Medulla oblongata (tissue), 1 donor: ENCODE measurements at regions not wholly inside any gene's neighbourhood (a gene's known extent, or its start where the extent isn't known, plus 50 kb on each side); places are given as distances from the start of the nearest gene placed in this dataset.

Experiments
- DNase-seq: peaks from one replicate; pipeline ENCODE4 v3.0.0-alpha.2; 2015; ENCODE audit errors: extremely low spot score

DNA sequence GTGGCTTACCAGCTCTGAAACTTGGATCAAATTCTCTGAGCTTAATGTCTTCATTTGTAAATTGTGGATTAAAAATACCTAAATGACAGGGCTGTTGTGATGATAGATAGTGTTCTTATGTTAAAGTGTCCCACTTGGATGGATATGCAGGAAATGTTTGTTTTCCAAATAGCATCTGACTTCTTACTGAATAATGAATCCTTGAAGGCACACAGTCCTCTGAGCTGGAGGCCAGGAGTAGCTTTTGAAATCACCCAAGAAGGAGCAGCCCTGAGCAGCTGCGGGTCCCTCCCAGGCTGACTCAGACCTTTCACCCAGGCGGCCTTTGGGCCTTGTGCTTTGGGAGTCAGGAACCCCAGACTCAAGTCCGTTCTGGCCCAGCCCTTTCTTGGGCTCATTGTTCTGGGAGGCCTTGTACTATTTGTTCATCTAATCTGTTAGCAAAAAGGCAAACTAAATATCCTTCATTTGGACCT, 173.0 kb upstream of the GATA6 start:
- no peak for DNase-seq

DNA sequence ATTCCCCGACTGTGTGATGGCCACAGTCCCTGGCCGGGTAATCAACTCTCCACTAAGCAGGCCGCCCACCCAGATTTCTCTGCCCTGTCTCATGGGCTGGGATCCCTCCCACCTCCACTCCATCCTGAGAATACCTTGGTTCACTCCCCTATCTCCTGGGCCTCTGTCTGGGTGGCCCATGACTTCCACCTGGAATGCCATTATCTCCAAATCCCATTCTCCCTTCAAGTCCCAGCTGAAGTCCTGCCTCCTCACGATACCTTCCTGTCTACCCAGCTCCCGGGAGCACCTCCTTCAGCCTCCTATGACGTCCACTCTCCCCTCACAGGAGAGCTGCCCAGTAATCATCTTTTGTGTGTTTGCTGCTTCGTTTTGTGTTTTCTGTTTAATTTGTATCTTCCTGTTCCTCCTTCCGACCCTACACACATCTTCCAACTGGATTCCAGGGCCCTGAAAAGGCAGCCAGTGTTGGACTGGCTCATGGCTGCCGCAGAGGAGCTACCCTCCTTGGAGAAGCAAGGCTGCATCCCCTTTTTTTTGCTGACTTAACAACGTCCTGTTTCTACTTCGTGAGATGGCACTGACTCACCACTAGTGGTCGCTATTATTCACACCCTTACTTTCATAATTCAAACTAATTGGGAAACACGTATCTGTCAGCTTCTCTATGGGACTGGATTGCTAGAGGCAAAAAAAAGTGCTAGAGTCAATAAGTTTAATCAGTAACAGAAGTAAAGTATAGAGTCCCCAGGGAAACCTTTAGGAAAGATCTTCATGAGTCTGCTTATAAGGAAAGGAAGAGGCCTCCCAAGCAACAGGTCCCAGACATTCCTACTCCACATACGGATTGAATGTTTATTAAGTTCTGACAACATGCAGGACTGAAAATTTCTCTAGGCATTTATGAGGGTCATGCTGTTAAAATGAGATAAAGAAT, 171.9 kb upstream of the GATA6 start:
- peak; percentile 44 for DNase-seq

DNA sequence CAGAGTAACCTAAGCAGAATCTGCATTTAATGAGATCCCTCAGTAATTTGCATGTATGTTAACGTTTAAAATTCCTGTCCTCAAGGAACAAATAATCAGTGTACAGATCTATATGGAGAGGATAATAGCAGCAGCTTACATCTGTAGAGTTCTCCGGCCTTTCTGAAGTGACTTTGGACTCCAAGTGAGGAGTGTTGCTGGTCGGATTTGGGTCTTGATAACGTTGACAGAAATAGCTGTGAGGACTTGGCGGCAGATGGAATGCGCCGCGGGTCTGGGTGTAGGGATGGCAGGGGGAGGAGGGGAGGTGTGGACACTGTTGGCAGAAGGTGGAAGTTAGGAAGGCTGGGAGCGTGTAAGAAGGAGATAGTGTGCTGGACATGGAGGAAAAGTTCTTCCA, 170.9 kb upstream of the GATA6 start:
- DNase-seq, result no peak

DNA sequence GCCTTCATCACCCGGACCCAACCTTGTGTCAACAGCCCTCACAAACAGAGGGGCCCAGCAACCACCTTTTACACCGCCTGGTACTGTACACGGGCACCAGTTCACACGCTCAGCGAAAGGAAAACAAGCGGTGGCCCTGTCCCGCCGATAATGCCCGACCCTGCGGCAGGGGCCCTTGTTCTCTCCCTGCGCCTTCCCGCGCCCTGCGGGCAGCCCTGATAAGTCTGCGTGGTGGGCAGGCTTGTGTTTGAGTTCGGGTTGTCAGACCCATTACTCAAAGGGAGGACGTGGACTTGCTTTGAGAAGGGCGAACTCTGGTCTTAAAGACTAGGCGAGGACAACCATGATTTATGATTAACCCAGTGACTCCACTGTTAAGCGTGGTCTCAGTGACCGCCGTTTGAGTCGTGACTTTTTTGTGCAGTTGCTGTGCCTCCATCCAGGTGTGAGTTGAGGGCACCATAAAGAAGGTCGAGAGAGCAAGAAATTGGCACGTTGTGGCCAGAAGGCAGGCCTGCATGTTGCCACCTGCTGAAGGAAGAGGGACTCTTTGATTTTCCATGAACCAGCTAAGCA, 167.4 kb upstream of the GATA6 start:
- DNase-seq, result no peak

DNA sequence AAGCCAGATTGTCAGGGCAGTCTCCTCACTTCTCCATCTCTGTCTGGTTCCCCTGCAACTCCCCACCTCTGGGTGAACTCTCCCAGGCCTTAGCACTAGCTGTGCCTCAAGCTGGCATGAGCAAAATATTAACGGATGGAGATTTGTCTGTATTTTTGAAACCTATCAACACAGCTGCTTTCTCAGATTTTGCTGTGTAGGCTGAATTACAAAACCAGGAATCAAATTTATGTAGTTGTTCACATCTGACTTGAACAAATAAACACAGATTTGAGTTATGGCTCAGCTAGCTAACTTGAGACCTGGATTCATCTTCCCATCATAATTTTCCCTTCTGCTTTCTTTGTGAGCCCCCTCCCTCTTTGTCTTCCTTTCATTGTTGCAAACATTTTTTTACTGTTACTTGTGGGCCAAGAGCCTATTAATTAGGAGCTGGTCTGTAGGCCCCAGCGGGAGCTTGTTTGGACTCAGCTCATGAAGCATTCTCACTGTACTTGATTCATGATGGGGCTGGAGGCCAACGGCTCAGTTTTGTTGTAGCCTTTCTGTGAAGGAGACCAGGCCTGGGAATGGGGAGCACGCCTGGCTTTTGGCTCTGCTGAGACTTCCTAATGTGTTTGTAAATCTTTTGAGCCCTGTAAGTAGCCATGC, 164.1 kb upstream of the GATA6 start:
- DNase-seq, result no peak

DNA sequence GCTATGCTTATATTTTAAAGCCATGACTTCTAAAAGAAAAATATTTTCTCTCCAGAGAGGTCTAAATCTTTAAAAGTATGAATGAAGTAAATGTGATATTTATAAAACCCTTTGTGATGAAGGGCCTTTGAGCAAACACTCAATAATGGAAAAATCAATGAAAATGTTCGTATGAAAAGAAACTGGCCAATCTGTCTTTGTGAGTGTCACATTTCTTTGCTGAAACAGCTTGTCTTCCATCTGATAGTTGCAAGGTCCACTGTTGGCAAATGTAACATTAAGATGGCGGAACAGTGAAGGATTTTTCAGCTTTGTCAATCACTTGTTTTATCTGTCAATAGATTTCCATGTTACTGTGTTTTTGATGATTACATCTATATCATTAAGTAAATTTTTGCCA, 162.9 kb upstream of the GATA6 start:
- no peak for DNase-seq

DNA sequence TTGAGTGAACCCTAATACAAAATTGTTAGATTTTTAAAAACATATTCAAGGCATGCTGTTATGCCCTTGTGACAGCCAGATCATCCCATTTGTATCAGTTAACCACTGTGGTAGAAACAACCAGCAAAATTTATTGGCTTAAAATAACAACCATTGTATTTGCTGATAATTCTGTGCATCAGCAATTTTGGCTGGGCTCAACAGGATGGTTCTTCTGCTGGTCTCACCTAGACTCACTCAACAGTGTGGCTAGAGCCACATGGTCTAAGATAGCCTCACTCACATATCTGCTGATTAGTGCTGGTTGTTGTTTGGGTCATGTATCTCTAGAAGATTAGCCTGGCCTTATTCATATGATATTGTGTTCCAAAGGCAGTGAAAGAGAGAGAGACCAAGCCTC, 160.1 kb upstream of the GATA6 start:
- no peak for DNase-seq

DNA sequence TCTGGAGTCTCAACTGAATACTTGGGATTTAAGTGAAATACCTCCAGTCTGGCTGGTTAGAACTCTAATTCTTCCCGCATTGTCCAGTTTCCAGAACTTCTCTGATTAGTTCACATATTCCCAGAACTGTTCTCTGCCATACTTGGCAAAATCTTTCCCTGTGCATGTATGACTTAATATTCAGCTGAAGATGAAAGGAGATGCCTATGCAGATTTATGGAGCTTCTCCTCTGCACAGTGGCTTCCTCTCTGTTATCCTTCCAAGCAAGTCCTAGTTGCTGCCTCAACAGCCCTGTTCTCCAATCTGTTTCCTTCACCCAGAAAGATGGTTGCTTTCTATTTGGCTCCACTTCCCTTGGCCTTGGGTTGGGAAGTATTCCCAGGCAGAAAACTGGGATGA, 155.4 kb upstream of the GATA6 start:
- no peak for DNase-seq

DNA sequence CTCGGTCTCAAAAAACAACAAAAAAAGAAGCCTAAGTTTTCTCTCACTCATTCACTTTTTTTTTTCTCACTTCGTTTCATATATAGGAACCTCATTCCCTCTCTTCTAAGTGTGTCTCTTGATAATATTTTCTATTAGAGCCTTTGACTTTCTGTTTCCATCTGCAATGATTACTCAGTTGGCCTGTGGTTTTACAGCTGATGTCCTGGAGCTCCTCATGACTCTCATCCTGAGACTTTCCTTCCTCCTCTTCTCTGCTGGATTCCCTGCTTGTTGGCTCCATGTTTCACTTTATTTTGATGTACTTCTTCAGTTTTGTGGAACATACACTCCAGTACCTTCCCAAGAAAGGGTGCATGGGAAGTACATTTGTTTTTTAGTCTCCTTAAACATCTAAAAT, 154.2 kb upstream of the GATA6 start:
- no peak for DNase-seq

DNA sequence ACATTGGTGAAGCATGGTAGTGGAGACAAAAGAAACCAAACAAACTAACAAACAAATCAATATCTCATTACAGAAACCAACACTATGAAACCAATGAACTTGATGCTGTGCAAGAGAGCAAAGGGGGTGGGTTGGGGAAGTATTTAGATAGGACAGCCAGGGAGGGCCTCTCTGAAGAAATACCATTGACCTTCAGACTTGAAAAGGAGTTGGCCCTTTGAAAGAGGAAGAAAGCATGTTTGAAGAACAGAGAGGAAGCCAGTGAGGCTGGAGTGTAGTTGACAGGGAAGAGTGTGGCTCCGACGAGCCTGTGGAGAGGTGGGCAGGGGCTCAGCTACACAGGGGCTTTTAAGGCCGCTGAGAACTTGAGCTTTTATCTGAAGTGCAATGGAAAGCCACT, 151.0 kb upstream of the GATA6 start:
- DNase-seq, result no peak

DNA sequence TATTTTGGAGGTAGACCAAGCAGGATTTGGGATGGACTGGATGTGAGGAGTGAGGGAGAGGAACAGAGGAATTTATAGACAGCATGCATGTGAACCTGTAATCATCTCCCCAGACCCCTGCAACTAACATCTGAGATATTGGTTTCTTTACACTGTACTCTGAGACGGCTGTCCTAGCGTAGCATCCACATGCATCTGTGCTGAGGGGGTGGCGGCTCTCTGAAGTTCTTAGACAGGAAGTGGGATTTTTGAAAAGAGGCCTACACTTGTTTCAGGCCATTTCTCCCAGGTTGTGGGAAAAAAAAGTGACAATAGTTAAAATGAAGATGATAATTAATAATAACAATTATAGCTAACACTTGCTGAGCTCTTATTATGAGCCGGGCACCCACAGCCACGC, 150.2 kb upstream of the GATA6 start:
- no peak for DNase-seq

DNA sequence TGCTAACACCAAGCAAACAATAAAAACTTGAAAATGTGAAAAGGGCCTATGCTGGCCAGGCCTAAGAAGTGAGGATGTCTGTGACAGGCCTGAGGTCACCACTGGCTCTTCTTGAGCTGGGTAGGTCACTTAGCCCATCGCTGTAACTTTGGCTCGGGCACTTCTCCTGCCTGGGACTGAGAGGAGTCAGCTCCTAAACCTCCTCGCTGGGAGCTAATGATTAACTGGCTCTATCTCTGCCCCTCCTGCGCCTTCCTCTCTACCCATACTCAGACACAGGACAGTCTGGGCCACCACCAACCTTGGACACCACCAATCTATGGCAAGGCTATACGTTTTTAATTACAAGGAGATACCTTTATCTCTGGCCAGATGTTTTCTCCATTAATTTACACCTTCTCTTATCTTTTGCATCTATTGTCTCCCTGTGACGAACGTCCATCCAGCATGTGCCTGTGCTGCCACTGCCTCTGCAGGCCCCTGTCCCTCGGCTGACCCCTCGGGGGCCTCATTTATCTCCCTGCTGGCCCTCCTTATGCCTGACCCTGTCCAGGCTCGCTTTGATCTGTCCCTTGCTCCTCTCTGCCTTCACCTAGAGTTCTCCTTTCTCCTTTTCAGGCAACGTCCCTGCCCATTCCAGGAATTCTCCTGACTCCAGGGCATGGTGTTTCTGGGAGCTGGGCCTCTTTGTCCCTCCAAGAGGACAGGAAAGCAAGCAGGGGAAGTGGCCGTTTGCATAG, 149.1 kb upstream of the GATA6 start:
- no peak for DNase-seq

DNA sequence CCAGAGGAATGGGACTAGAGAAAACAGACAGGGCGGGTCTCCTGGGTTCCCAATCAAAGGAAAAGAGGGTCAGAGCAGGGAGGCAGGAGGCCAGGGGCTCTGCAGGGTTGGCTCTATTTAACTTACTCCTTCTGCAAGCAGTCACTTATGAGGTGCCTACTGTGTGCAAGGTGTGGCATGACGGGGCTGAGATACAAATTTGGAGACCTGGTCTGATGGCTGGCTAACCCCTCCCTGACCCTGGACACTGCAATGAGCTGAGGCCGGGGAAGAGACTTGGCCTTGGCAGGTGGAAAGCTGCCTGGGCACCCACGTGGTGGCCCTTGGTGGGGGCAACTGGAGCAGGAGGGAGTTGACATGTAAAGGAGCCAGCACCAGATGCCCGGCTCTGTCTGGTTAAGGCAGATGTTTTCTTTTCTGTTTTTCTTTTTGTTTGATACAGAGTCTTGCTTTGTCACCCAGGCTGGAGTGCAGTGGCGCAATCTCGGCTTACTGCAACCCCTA, 148.5 kb upstream of the GATA6 start:
- DNase-seq, result no peak

DNA sequence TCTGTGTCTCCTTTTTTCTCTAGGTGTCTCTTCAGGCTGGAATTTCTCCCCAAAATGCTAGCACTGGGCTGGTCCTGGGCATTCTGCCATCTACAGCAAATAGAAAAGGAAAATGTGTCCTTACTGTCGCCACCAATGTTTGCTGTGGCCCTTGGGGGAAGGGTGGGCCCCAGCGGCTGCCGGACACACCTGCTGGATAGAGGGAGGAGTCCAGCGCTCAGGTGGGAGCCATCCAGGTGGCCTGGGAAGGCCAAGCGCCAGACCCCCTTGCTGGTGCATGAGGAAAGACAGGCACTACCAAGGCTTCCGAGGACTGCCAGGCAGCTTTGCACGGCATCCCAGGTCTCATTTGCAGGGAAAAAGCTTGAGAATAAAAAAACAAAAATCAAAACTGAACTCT, 147.7 kb upstream of the GATA6 start:
- no peak for DNase-seq

DNA sequence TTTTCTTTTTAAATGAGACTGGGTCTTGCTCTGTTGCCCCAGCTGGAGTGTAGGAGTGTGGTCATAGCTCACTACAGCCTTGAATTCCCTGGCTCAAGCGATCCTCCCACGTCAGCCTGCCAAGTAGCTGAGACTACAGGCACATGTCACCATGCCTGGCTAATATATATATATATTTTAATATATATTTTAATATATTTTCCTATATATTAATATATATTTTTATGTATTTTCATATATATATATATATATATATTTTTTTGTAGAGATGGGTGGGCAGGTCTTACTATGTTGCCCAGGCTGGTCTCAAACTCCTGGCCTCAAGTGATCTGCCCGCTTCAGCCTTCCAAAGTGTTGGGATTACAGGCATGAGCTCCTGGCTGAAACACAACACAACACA, 144.5 kb upstream of the GATA6 start:
- no peak for DNase-seq

DNA sequence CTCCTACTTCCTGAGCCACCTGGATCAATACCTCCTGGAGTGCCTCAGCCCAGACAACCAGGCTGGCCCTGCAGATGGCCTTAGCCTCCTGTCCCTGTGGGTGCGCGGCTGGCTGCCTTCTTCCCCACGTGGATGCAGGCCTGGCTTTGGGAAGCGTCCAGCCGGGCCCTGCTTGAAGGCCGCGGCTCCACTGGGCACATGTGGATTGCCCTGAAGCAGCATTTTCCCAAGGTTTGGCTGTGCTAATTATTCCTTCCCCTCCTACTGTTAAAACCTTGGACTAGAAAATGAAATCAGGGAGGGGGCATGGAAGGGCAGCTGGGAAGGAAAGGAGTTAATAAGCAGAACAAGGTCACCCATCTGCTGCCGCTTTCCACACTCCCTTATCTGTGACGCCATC, 143.0 kb upstream of the GATA6 start:
- DNase-seq, result no peak

DNA sequence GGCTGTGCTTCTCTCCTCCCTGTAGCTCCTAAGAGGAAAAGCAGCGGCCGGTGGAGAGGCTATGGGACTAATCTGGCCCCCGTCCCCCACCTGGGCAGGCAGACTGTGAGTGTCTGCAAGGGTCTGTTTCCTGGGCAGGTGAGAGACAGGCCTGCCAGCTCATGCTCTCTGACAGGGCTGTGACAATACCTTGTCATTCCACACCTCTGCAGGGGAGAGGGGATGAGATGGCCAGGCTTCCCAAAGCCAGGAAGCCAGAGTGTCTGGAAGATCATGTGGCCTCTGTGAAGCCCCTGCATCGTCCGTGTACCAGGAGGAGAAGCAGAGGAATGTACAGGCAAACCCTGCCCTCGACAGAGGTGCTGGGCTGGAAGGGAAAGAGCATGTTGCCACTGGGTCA, 142.5 kb upstream of the GATA6 start:
- no peak for DNase-seq

DNA sequence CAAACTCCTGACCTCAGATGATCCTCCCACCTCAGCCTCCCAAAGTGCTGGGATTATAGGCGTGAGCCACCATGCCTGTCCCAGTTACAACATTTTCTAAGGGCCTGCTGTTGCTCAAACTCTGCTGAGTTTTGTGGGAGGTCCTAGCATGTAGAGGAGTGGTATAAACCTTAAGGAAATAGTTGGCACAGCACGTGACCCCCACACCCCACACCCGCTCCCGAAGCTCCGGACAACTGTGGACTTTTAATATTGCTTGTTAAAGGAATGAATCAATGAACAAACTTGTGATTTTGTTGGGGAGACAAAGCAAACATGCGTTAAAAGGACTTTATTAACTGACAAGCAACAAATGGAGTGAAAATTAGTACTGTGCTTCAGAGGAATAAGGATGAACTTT, 137.8 kb upstream of the GATA6 start:
- DNase-seq, result no peak

DNA sequence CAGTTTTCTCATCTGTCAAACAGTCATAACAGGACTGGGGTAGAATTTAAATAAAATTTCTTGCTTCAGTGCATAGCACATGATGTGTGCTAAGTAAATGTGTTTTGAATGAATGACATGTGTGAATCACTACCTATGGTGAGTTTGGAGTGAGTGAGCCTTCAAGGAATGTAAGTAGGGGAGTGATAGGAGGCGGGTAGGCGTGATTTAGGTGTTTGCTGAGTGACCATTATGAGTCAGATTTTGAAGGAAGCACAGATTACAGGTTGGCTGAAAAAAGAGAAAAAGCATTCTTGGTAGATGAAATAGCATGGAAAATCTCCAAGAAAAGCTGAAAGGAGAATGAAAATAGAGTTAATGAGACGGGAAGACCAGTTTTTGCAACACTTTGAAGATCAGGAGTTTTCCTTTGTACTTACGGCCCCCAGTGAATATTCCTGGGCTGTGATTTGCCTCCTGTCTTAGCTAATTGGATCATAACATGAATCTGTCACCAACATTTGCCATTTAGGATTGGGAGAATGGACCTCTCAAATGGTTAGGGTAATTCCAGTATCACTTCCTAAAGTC, 136.9 kb upstream of the GATA6 start:
- DNase-seq, result no peak

DNA sequence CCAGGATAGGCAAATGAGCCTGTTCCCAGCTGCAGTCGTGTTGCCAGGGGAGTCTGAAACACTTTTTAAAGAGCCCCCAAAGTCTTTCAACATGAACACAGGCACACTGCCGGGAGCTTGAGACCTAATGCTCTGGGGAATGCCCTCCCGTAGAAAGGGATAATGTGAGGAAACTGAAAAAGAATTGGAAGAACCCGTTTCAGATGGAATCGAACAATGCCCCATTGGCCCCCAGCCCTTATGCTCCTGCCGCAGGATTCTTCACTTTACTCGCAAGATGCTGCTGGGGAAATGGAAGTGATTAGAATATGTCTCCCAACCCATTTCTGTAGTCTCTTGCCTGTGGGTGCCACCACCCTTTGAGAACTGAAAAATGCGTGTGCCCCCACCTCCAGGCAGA, 136.3 kb upstream of the GATA6 start:
- DNase-seq, result no peak

DNA sequence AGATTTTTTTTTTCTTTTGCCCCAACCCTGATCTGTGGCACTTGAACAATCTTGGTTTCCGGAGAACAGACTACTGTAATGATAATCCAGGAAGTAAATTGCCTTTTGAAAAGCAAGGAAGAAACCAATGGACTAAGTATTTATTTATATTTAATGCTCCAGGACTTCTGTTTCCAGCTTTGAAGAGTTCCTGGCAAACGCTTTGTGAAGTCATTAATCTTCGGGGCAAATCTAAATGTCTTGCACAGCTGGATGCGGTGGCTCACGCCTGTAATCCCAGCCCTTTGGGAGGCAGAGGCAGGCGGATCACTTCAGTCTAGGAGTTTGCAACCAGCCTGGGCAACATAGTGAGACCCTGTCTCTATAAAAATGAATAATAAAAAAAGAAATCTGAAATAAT, 135.1 kb upstream of the GATA6 start:
- no peak for DNase-seq

DNA sequence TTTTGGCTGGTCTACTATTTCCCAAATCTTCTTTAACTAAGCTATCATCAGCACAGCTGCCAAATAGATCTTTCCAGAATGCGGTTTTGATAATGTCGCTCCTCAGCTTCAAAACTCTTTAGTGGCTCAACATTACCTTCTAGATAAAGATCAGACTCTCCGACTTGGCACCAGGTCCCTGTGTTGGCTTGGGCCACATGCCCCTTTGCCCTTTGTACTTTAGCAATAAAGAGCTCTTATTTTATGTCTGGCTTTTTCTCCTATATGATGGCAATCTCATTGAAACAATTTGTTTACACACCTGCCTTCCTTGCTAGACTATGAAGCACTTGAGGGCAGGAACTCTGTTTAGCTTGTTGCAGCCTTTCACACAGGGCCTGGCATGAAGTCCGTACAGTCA, 128.9 kb upstream of the GATA6 start:
- DNase-seq, result no peak
